Stimulated activated memory B cell treated with anti-CD40 and anti-IgM and Interleukin-4, amounts not matched to agents 10 μg/mL and 1 μg/mL and 100 μg/mL, for 72 hours (primary cell): ENCODE measurements at regions not wholly inside any gene's neighbourhood (a gene's known extent, or its start where the extent isn't known, plus 50 kb on each side); places are given as distances from the start of the nearest gene placed in this dataset.

Experiments used
- ATAC-seq: fragments of 150-1000 bp; cut with Tn5 transposase; 2 replicates; pipeline ENCODE4 v1.10.0; 2021
- H3K27ac Mint-ChIP-seq: one replicate; pipeline ENCODE4 v1.8.0; 2022; ENCODE audit warnings: mild to moderate bottlenecking, mixed read lengths
- H3K27me3 Mint-ChIP-seq: one replicate; pipeline ENCODE4 v1.8.0; 2022; ENCODE audit warnings: mixed read lengths
- H3K36me3 Mint-ChIP-seq: one replicate; pipeline ENCODE4 v1.8.0; 2022; ENCODE audit warnings: mixed read lengths
- H3K4me1 Mint-ChIP-seq: one replicate; pipeline ENCODE4 v1.8.0; 2022; ENCODE audit warnings: mixed read lengths
- H3K4me3 Mint-ChIP-seq: one replicate; pipeline ENCODE4 v1.8.0; 2022; ENCODE audit warnings: mild to moderate bottlenecking, moderate library complexity, mixed read lengths
- H3K9me3 Mint-ChIP-seq: one replicate; pipeline ENCODE4 v1.8.0; 2022; ENCODE audit warnings: mixed read lengths

DNA sequence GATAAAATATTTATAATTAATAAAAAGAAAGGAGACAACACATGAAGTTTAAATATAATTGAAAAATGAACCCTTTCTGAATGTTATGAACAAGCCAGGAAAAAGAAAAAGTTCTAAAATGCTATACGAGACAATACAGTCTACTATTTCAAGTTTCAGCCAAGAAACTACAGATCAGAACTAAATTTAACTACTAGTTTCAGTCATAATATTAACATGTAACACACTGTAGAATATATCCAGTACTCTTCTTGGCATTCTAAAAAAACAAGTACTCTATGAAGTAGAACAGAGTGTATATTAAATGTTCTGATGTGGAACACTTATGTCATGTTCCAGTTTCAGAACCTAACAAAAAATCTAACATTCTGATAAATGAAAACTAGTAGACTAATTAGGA is 679.7 kb downstream of the FAT4 start:
- H3K27ac Mint-ChIP-seq: no peak overlapping the region
- no peak overlapping the region for H3K4me3 Mint-ChIP-seq
- no peaks in the 10 kb centered on the region for H3K27me3 Mint-ChIP-seq
- no peak for ATAC-seq
- H3K36me3 Mint-ChIP-seq: no peaks in the 10 kb centered on the region
- no peaks in the 10 kb centered on the region for H3K4me1 Mint-ChIP-seq
- peaks cover 2% of the 10 kb centered on the region for H3K9me3 Mint-ChIP-seq

DNA sequence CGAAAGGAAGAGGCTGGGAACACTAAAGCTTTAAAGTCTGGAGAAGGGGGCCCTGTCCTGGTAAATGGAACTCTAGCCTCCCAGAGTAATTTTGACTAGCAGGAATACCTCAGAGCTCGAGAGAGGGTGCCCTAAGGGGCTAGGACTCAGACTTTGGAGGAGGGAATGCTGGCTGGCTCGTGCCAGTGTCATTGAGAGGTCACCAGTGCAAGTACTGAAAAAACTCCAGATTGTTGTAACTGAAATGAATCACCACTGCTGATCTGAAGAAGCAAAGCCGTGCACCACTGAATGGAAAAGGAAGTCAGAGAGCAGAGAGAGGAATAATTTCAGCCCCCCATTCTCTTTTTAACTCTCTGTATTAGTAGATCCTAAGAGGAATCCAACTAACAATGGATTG is 690.2 kb downstream of the FAT4 start:
- H3K27me3 Mint-ChIP-seq: no peaks in the 10 kb centered on the region
- no peak overlapping the region for H3K27ac Mint-ChIP-seq
- no peak for ATAC-seq
- no peaks in the 10 kb centered on the region for H3K4me1 Mint-ChIP-seq
- H3K9me3 Mint-ChIP-seq: peaks cover 5% of the 10 kb centered on the region
- H3K36me3 Mint-ChIP-seq: no peaks in the 10 kb centered on the region
- no peak overlapping the region for H3K4me3 Mint-ChIP-seq

DNA sequence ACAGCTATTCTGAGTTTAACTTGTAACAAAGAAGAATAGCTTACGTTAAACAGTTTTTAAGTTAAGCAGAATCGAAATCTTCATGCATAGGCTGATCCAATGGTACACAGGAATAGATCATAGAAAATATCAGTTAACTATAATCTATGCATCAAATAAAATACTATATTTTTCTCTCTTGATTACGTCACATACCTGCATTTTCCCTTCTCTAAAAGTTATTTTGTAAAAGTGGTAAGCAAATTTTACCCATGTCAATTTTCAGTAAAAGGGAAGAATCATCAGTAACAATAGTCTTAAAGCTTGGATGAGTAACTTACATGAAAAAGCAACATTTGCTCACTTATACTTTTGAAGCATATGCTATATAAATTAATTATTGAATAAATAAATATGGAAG is 692.4 kb downstream of the FAT4 start:
- Mint-ChIP-seq H3K9me3 (peaks cover 9% of the 10 kb centered on the region), H3K4me1 (no peaks in the 10 kb centered on the region), H3K27ac (no peak overlapping the region), H3K27me3 (no peaks in the 10 kb centered on the region), H3K4me3 (no peak overlapping the region), H3K36me3 (no peaks in the 10 kb centered on the region)
- ATAC-seq: no peak

DNA sequence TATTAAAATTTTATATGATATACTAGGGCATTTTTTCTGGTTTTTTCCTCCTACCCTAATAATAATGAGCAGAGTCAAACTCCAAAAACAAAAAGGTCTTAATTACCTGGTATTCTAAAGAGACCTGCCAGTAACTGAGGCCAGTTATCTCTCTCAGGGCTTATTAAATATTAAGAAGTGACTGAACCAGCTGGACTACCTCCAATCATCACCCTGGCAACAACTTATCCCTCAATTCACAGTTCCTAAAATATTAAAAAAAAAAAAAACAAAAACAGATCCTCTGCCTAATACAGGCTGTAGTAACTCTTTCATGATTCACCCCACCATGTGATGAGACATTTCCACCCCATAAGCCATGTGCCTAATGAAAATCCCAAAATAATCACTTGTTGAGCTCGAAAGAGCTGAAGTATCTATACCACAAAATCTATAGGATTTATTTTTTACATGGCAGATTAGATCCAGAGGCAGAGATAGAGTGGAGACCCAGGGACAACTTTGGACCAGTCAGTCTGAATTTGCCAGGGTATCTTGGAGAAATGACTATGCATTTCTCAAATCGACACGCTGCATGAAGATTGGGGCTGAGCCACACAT is 698.0 kb downstream of the FAT4 start:
- H3K27ac Mint-ChIP-seq: no peak overlapping the region
- peaks cover 12% of the 10 kb centered on the region for H3K9me3 Mint-ChIP-seq
- no peaks in the 10 kb centered on the region for H3K27me3 Mint-ChIP-seq
- no peak for ATAC-seq
- H3K36me3 Mint-ChIP-seq: no peaks in the 10 kb centered on the region
- no peaks in the 10 kb centered on the region for H3K4me1 Mint-ChIP-seq
- H3K4me3 Mint-ChIP-seq: no peak overlapping the region

DNA sequence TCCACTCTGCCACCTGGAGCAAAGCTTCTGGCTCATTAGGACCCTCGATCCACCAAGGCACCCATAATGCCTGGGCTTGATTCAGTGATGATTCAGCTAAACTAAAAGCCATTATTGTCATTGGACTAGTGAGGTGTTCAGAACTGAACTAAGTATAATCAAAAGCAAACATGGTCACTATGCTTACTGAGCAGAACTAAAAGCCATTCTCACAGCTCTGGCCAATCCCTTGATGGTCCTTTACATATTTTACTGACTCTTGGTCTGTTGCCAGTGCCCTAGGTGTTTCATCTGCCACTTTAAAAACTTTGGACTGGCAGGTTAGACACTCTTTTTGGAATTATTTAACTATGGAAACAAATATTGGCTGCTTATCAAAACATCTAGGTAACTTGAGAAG is 703.5 kb downstream of the FAT4 start:
- Mint-ChIP-seq H3K27ac (no peak overlapping the region), H3K27me3 (no peaks in the 10 kb centered on the region), H3K9me3 (peaks cover 6% of the 10 kb centered on the region), H3K4me3 (no peak overlapping the region), H3K4me1 (no peaks in the 10 kb centered on the region), H3K36me3 (no peaks in the 10 kb centered on the region)
- no peak for ATAC-seq

DNA sequence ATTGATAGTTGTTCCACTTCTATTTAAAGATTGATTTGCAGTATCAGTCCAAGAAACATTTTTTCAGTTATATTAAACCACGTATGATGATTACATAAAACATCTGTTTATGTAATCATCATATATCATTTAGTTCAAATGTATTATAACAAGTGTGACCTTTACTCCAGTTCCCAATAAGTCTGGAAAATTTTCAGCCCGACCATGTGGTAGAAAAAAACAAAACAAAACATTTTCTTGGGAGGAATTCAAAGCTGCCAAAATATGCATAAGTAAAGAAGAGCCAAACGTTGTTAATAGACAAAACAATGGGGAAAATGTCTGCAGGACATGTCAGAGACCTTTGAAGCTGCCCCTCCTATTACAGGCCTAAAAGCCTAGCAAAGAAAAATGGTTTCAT is 709.1 kb downstream of the FAT4 start:
- no peak for ATAC-seq
- Mint-ChIP-seq H3K27ac (no peak overlapping the region), H3K4me1 (no peaks in the 10 kb centered on the region), H3K4me3 (no peak overlapping the region), H3K36me3 (no peaks in the 10 kb centered on the region), H3K27me3 (no peaks in the 10 kb centered on the region), H3K9me3 (peaks cover 2% of the 10 kb centered on the region)

DNA sequence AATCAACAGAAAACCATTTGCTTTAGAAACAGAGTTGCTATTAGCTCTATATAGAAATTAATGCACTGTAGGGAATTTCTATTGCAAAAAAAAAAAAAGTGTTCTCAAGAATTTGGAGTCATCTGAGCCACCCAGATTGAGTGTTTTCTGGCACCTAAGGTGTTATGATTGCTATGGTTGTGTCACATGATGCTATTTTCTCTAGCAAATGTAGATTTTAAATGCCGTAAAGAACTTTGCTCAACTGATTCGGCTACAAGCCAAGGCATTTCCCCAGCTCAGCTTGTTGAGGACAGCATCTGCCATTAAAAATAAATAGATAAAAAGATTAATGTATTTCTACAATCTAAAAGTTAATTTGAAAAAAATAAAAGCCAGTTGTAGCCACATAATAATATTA is 712.8 kb downstream of the FAT4 start:
- no peak overlapping the region for H3K4me3 Mint-ChIP-seq

DNA sequence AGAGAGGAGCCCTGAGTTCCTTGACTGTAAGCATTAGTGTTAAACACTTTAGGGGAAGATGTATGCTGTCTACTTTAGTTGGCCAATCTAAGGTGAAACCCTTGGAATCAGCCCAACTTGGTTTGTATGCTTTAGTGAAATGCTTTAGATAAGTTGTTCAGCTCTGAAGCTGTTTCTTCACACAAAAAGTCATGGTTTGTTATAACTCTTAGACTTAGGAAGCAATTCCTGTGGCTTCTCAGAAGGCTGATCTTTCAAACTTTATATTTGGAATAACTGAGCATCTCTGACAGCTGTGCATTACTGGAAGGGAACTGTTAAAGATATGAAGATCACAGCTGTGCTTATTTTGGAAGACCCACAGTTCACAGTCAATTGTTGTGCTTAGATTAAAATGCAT is 714.1 kb downstream of the FAT4 start:
- Mint-ChIP-seq H3K27ac (no peak overlapping the region), H3K36me3 (no peaks in the 10 kb centered on the region), H3K4me1 (no peaks in the 10 kb centered on the region), H3K4me3 (no peak overlapping the region), H3K9me3 (peaks cover 6% of the 10 kb centered on the region), H3K27me3 (no peaks in the 10 kb centered on the region)
- no peak for ATAC-seq

More for the DNA sequence above, 712.8 kb downstream of the FAT4 start:
- H3K4me1 Mint-ChIP-seq: no peaks in the 10 kb centered on the region
- no peak overlapping the region for H3K27ac Mint-ChIP-seq
- H3K27me3 Mint-ChIP-seq: no peaks in the 10 kb centered on the region
- no peak for ATAC-seq
- H3K36me3 Mint-ChIP-seq: no peaks in the 10 kb centered on the region
- H3K9me3 Mint-ChIP-seq: peaks cover 3% of the 10 kb centered on the region

DNA sequence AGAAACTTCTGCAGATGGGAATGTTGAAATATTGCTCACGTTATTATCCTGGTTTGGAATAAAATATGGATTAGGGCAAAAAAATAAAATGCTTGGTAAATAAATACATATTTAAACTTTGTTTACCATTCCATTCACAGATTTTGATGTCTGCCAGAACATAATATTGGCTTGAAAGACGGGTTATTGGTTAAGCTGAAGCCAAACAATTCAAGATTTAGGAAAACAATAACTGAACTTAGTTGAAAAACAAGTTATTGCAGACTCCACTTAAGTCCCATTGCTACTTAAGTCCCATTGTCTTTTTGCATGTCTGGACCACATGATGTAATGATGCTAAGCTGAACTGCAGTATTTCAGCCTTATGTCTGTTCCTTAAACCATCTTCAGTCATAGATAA is 722.5 kb downstream of the FAT4 start:
- Mint-ChIP-seq H3K9me3 (peaks cover 4% of the 10 kb centered on the region), H3K27me3 (no peaks in the 10 kb centered on the region), H3K4me3 (no peak overlapping the region), H3K36me3 (no peaks in the 10 kb centered on the region), H3K4me1 (no peaks in the 10 kb centered on the region), H3K27ac (no peak overlapping the region)
- ATAC-seq: no peak

DNA sequence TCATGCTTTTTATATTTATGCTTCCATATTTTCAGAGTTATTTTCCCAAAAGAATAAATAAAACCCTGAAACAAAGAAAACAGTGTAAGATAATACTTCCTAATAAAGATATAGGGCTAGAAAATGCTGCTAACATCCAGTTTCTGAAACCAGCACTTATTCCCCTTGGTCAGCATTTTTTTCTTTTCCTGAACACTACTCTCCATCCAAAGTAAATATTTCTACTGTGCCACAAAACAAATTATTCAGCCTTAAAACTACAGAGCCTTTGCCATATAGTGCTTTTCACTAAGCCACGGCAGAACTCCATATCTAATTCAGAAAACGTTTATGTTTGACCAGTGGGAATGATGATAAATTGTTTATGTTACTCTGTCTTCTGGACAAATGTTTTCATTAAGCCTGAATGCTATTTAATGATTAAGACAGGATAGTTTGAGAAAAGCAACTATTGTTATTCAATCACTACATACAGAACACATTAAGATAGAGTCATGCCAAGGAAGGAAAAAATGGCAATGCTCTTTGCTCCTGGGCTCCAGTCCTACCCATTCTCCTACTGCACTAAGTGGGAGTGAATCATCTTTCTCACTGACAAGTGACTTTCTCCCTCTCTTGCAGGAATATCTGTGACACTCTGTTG is 723.9 kb downstream of the FAT4 start:
- H3K27me3 Mint-ChIP-seq: no peaks in the 10 kb centered on the region
- no peak for ATAC-seq
- no peak overlapping the region for H3K27ac Mint-ChIP-seq
- no peaks in the 10 kb centered on the region for H3K4me1 Mint-ChIP-seq
- H3K9me3 Mint-ChIP-seq: no peaks in the 10 kb centered on the region
- no peaks in the 10 kb centered on the region for H3K36me3 Mint-ChIP-seq
- no peak overlapping the region for H3K4me3 Mint-ChIP-seq

DNA sequence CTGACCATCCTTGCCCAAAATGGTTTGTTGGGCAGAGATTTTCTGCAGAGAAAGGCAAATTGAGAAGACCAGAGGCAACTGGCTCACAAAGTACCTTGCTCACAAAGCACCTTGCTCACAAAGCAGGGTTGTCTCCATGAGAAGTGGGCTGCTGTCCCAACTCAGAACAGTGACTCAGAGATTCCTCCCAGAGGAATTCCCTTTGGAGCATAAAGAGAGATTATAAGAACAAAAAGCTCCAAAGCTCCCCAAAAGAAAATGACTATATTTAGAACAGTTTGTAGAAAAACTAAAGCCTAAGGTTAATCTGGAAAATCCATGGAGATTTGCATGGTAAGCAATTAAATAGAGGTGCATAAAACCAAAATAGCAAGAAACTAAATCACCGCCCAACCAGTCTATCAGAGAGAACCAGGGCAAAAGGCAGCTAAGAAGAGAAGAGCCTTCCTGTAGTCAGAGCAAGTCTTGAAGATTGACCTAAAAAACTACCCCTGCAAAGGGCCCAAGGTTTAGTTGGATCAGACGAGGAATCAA is 731.4 kb downstream of the FAT4 start:
- Mint-ChIP-seq H3K27ac (no peak overlapping the region), H3K9me3 (peaks cover 2% of the 10 kb centered on the region), H3K27me3 (no peaks in the 10 kb centered on the region), H3K4me1 (no peaks in the 10 kb centered on the region), H3K4me3 (no peak overlapping the region), H3K36me3 (no peaks in the 10 kb centered on the region)
- no peak for ATAC-seq

DNA sequence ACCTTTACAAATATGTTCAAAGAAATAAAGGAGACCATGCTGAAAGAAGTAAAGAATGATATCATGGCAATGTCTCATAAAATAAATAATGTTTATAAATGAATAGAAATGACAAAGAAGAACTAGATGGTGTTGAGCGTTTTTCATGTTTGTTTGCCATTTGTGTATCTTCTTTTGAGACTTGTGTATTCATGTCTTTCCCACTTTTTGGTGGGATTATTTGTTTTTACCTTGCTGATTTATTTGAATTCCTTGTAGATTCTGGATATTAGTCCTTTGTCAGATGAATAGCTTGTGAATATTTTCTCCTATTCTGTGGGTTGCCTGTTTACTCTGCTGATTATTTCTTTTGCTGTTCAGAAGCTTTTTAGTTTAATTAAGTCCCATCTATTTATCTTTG is 732.4 kb downstream of the FAT4 start:
- Mint-ChIP-seq H3K9me3 (peaks cover 2% of the 10 kb centered on the region), H3K27me3 (no peaks in the 10 kb centered on the region), H3K4me1 (no peaks in the 10 kb centered on the region), H3K27ac (no peak overlapping the region), H3K4me3 (no peak overlapping the region), H3K36me3 (no peaks in the 10 kb centered on the region)
- no peak for ATAC-seq

DNA sequence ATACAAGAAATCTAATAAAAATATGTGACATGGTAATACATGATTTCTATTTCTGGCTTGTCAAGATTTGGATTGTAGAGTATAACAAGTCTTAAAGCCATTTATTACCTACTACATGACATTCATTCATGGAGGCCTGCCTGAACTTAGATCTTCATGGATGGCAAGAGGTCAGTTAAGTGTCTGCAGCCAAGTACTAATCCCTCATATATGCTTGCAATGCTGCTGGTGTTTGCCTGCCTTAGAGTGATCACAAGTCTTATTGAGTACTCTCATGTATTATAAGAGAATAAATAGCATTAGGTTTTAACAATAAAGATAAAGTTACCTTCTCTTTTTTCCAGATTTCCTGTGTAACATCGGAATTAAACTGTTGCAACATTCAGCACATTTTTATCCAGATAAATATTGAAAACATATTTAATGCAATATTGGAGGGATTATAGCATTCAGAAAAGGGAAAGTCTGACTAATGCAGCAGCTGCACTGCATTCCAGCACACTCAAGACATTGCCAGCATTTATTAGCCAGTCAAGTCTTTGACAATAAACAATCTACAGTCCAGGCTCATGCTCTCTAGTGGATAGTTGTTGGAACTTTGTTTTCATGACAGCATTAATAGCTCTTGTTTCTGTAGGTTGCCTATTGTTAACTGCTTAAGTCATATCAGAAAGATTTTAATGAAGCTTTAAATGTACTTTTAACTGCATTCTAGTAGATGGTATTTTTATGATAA is 737.1 kb downstream of the FAT4 start:
- H3K4me1 Mint-ChIP-seq: no peaks in the 10 kb centered on the region
- H3K27me3 Mint-ChIP-seq: no peaks in the 10 kb centered on the region
- no peaks in the 10 kb centered on the region for H3K36me3 Mint-ChIP-seq
- H3K9me3 Mint-ChIP-seq: peaks cover 6% of the 10 kb centered on the region
- ATAC-seq: no peak
- no peak overlapping the region for H3K4me3 Mint-ChIP-seq
- H3K27ac Mint-ChIP-seq: no peak overlapping the region

DNA sequence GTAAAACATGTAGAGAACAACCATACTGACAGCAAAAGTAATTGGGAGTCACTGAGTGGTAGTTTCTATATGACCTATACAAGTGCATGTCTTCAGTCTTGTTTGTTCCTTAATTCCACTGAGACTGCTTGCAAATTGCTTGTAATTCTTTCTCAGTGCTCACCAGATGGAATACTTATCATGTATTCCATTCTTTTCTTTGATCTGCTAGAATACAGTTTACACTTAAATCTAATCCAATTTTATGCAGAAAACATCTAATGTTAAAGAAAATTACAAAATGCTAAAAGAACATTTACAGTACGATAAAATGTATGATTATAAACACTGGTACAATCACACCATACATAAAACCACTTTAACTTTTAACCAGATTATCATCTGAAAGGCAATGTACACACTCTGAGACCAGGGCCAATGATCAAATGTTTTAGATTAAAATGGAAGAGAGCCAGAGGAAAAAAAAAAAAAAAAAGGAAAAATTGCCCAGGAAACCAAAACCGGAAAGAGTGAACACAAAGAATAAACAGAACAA is 741.4 kb downstream of the FAT4 start:
- no peaks in the 10 kb centered on the region for H3K27me3 Mint-ChIP-seq
- no peaks in the 10 kb centered on the region for H3K36me3 Mint-ChIP-seq
- no peak for ATAC-seq
- no peaks in the 10 kb centered on the region for H3K4me1 Mint-ChIP-seq
- H3K27ac Mint-ChIP-seq: no peak overlapping the region
- peaks cover 9% of the 10 kb centered on the region for H3K9me3 Mint-ChIP-seq
- H3K4me3 Mint-ChIP-seq: no peak overlapping the region

DNA sequence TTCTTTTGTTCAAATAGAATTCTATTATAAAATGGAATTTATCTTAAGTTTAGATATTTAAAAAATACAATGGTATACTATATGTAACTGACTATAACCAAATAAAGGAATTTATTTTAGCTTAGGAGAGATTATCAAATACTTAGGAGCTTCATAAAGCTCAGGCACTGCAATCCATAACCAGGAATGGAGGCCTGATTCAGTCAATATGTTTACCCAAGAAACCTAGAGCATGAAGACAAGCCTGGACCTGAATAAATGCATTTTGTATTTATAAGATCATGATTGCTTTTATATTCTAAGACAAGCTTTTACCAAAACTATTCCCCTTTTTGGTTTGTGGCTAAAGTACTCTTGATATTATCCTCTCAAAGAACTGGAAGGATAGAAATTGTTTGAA is 742.6 kb downstream of the FAT4 start:
- ATAC-seq: no peak
- H3K27me3 Mint-ChIP-seq: no peaks in the 10 kb centered on the region
- no peaks in the 10 kb centered on the region for H3K4me1 Mint-ChIP-seq
- H3K9me3 Mint-ChIP-seq: peaks cover 9% of the 10 kb centered on the region
- no peak overlapping the region for H3K27ac Mint-ChIP-seq
- H3K36me3 Mint-ChIP-seq: no peaks in the 10 kb centered on the region
- no peak overlapping the region for H3K4me3 Mint-ChIP-seq

DNA sequence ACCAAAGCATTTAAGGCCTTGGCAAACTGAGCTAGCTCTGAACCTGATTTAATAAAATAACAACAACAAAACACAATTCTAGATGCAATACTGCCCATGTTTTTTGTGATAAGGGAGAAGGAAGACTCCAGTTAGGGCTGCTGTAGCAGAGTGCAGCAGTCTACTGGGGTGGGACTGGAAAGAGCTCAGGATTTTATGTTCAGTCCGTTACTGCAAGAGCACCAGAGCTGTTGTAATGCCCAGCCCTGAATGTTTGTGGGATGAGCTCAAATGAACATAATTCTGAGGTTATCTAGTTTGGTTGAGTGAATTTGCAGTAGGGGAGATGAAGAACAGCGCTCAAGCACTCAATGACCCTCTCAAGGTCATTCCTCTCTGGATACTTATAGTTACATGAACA is 743.8 kb downstream of the FAT4 start:
- no peak for ATAC-seq
- Mint-ChIP-seq H3K4me1 (no peaks in the 10 kb centered on the region), H3K4me3 (no peak overlapping the region)

More for the DNA sequence above, 743.8 kb downstream of the FAT4 start:
- no peaks in the 10 kb centered on the region for H3K27me3 Mint-ChIP-seq
- H3K36me3 Mint-ChIP-seq: no peaks in the 10 kb centered on the region
- H3K9me3 Mint-ChIP-seq: peaks cover 9% of the 10 kb centered on the region
- no peak overlapping the region for H3K27ac Mint-ChIP-seq
